GM23338 (cell line): ENCODE measurements at regions not wholly inside any gene's neighbourhood (a gene's known extent, or its start where the extent isn't known, plus 50 kb on each side); places are given as distances from the start of the nearest gene placed in this dataset.
A peak's percentile ranks its signal among the peaks of the same experiment; 100 is the strongest.

ENCODE experiments used
- ATAC-seq: fragments of 200-7000 bp; cut with Tn5 transposase; 3 replicates; pipeline ENCODE4 v1.9.1; 2020
- DNase-seq: peaks from one replicate; pipeline ENCODE4 v3.0.0-alpha.2; 2015; ENCODE audit warnings: low spot score
- H2AFZ ChIP-seq: fragments of 200-600 bp; sonication (generic); 2 replicates; pipeline ENCODE4 v1.8.0; 2016; ENCODE audit warnings: antibody characterized with exemption, mild to moderate bottlenecking, moderate library complexity
- H3F3A ChIP-seq: fragments of 200-600 bp; sonication (generic); replicated peaks from 2 replicates; pipeline ENCODE4 v1.8.0; 2017; ENCODE audit warnings: antibody characterized with exemption, mixed run types, low read depth
- H3K27ac ChIP-seq: fragments of 200-600 bp; sonication (generic); 2 replicates; pipeline ENCODE4 v1.6.1; 2016; ENCODE audit warnings: low read depth
- H3K27me3 ChIP-seq: fragments of 200-600 bp; sonication (generic); 2 replicates; pipeline ENCODE4 v1.8.0; 2016; ENCODE audit warnings: mild to moderate bottlenecking, mixed run types, moderate library complexity; ENCODE audit not compliant: insufficient read depth
- H3K36me3 ChIP-seq: fragments of 200-600 bp; sonication (generic); 2 replicates; pipeline ENCODE4 v1.8.0; 2016; ENCODE audit warnings: mild to moderate bottlenecking; ENCODE audit not compliant: insufficient read depth
- H3K4me1 ChIP-seq: fragments of 200-600 bp; sonication (generic); 2 replicates; pipeline ENCODE4 v1.8.0; 2016; ENCODE audit warnings: mild to moderate bottlenecking, moderate library complexity; ENCODE audit not compliant: insufficient read depth
- H3K4me2 ChIP-seq: fragments of 200-600 bp; sonication (generic); 2 replicates; pipeline ENCODE4 v1.7.1; 2017; ENCODE audit warnings: mixed run types
- H3K4me3 ChIP-seq: fragments of 200-600 bp; sonication (generic); 2 replicates; pipeline ENCODE4 v1.6.1; 2016; ENCODE audit warnings: mixed run types
- H3K79me2 ChIP-seq: fragments of 200-600 bp; sonication (generic); replicated peaks from 2 replicates; pipeline ENCODE4 v1.8.0; 2017; ENCODE audit warnings: mild to moderate bottlenecking; ENCODE audit not compliant: insufficient read depth
- H3K9me2 ChIP-seq: fragments of 200-600 bp; sonication (generic); 2 replicates; pipeline ENCODE4 v1.8.0; 2017; ENCODE audit not compliant: insufficient read depth
- H4K20me1 ChIP-seq: fragments of 200-600 bp; sonication (generic); replicated peaks from 2 replicates; pipeline ENCODE4 v1.8.0; 2017; ENCODE audit warnings: mild to moderate bottlenecking; ENCODE audit not compliant: insufficient read depth
- H3K27ac Mint-ChIP-seq: 2 replicates; pipeline ENCODE4 v1.8.0; 2020; ENCODE audit warnings: inconsistent platforms, mild to moderate bottlenecking, moderate library complexity, mixed read lengths
- H3K27me3 Mint-ChIP-seq: 3 replicates; pipeline ENCODE4 v1.8.0; 2022; ENCODE audit warnings: low read depth, mild to moderate bottlenecking, moderate library complexity, mixed read lengths, inconsistent platforms; ENCODE audit not compliant: insufficient read depth, poor library complexity
- H3K36me3 Mint-ChIP-seq: 3 replicates; pipeline ENCODE4 v1.8.0; 2021; ENCODE audit warnings: low read depth, mild to moderate bottlenecking, inconsistent platforms, moderate library complexity, mixed read lengths
- H3K4me1 Mint-ChIP-seq: 3 replicates; pipeline ENCODE4 v1.8.0; 2020; ENCODE audit warnings: mild to moderate bottlenecking, inconsistent platforms, mixed read lengths
- H3K4me3 Mint-ChIP-seq: 3 replicates; pipeline ENCODE4 v1.8.0; 2021; ENCODE audit warnings: moderate library complexity, mild to moderate bottlenecking, inconsistent platforms, mixed read lengths
- H3K9me3 Mint-ChIP-seq: 3 replicates; pipeline ENCODE4 v1.8.0; 2020; ENCODE audit warnings: moderate library complexity, mild to moderate bottlenecking, inconsistent platforms, mixed read lengths
- CTCF ChIP-seq, 2 experiments: fragments of 200-600 bp in 1 of 2; sonication (generic) in 1 of 2; conservative IDR thresholded peaks; 2 replicates each; pipeline versions ENCODE4 v1.5.1 to v1.6.1; 2016 to 2017; ENCODE audit warnings: antibody characterized with exemption in 2 of 2, low read depth in 2 of 2, mild to moderate bottlenecking in 2 of 2, moderate library complexity in 1 of 2
- ETS1 ChIP-seq: IDR thresholded peaks from 2 replicates; pipeline ENCODE4 v1.6.1; 2016; ENCODE audit warnings: antibody characterized with exemption
- POLR2AphosphoS5 ChIP-seq: IDR thresholded peaks from 2 replicates; pipeline ENCODE4 v1.6.1; 2016; ENCODE audit warnings: antibody characterized with exemption, low read depth

- no peaks in the 10 kb centered on the region for H3K36me3 ChIP-seq
- 0 out of 2 replicates have a peak, but pooled peaks cover 6% of the 10 kb centered on the region for H3K9me2 ChIP-seq
- Mint-ChIP-seq H3K27me3 (peaks cover 8% of the 10 kb centered on the region), H3K27ac (no peak overlapping the region), H3K4me3 (no peak overlapping the region), H3K4me1 (no peaks in the 10 kb centered on the region), H3K9me3 (peaks cover 13% of the 10 kb centered on the region; the same call in 2 of the 3 replicates), H3K36me3 (peaks cover 5% of the 10 kb centered on the region; the same call in 1 of the 3 replicates)
- no peak overlapping the region for H3K27ac ChIP-seq
- no peak overlapping the region for H3K4me3 ChIP-seq
- no peak for TF ChIP-seq ETS1
- no peak for TF ChIP-seq CTCF (conservative IDR thresholded peaks at IDR 0.05; ENCODE audit: low read depth in 2 of 2)
- H3K79me2 ChIP-seq, result no peaks in the 10 kb centered on the region
- no peak overlapping the region for H3K4me2 ChIP-seq
- H4K20me1 ChIP-seq, result no peaks in the 10 kb centered on the region; the same call in 1 of the 2 replicates
- H3K27me3 ChIP-seq, result no peaks in the 10 kb centered on the region
- DNase-seq (no peak), ATAC-seq (no peak)
- no peak overlapping the region for H2AFZ ChIP-seq
- H3F3A ChIP-seq, result no peaks in the 10 kb centered on the region
- H3K4me1 ChIP-seq, result 0 out of 2 replicates have a peak, but pooled peaks cover 6% of the 10 kb centered on the region
Measured at GRCh38 chr15:70428211-70428822, 330.6 kb upstream of the TLE3 start.

- no peaks in the 10 kb centered on the region for H3K79me2 ChIP-seq
- 0 out of 2 replicates have a peak, but pooled peaks cover 6% of the 10 kb centered on the region for H3K4me1 ChIP-seq
- H3K27me3 ChIP-seq, result no peaks in the 10 kb centered on the region
- Mint-ChIP-seq H3K4me3 (no peak overlapping the region), H3K4me1 (no peaks in the 10 kb centered on the region), H3K36me3 (peaks cover 5% of the 10 kb centered on the region; the same call in 1 of the 3 replicates), H3K9me3 (peaks cover 13% of the 10 kb centered on the region; the same call in 2 of the 3 replicates), H3K27ac (no peak overlapping the region), H3K27me3 (peaks cover 12% of the 10 kb centered on the region)
- H2AFZ ChIP-seq, result peak overlapping the region; percentile 28
- no peak for TF ChIP-seq CTCF (conservative IDR thresholded peaks at IDR 0.05; ENCODE audit: low read depth in 2 of 2)
- no peak for TF ChIP-seq ETS1
- TF ChIP-seq POLR2AphosphoS5, result no peak
- no peak overlapping the region for H3K4me2 ChIP-seq
- H4K20me1 ChIP-seq, result no peaks in the 10 kb centered on the region; the same call in 1 of the 2 replicates
- ATAC-seq (no peak; the same call in 2 of the 3 replicates), DNase-seq (no peak)
- H3F3A ChIP-seq, result no peaks in the 10 kb centered on the region
- H3K27ac ChIP-seq, result no peak overlapping the region
- H3K4me3 ChIP-seq, result no peak overlapping the region
- no peaks in the 10 kb centered on the region for H3K36me3 ChIP-seq
- H3K9me2 ChIP-seq, result 0 out of 2 replicates have a peak, but pooled peaks cover 6% of the 10 kb centered on the region
Measured at GRCh38 chr15:70427167-70428120, 329.7 kb upstream of the TLE3 start.
